HL-60 (cell line): ENCODE measurements at regions not wholly inside any gene's neighbourhood (a gene's known extent, or its start where the extent isn't known, plus 50 kb on each side); places are given as distances from the start of the nearest gene placed in this dataset.

Source experiments
- DNase-seq, 2 experiments: peaks; one replicate each; pipeline ENCODE4 v3.0.0-alpha.2; 2010 to 2020; ENCODE audit warnings: low read depth in 1 of 2, low spot score in 1 of 2
- H3K27ac ChIP-seq: fragments of 250-450 bp; sonication (Bioruptor Pico); replicated peaks from 2 replicates; pipeline ENCODE4 v1.5.1; 2020; ENCODE audit warnings: mild to moderate bottlenecking, moderate library complexity
- H3K27me3 ChIP-seq: fragments of 250-450 bp; sonication (Bioruptor Pico); 2 replicates; pipeline ENCODE4 v1.5.1; 2021; ENCODE audit warnings: mild to moderate bottlenecking, moderate library complexity; ENCODE audit not compliant: insufficient read depth, poor library complexity, severe bottlenecking
- H3K4me3 ChIP-seq: replicated peaks from 2 replicates; pipeline ENCODE4 v1.5.1; 2011; ENCODE audit warnings: mild to moderate bottlenecking, control low read depth, low read length; ENCODE audit not compliant: insufficient read depth
- CTCF ChIP-seq: IDR thresholded peaks from one replicate; pipeline ENCODE4 v1.5.1; 2011; ENCODE audit warnings: low read length, control low read depth, inconsistent platforms; ENCODE audit not compliant: insufficient read depth
- GABPA ChIP-seq: IDR thresholded peaks from 2 replicates; pipeline ENCODE4 v1.6.1; 2012; ENCODE audit warnings: low read depth
- POLR2AphosphoS5 ChIP-seq: IDR thresholded peaks from 2 replicates; pipeline ENCODE4 v1.6.1; 2012; ENCODE audit warnings: low read depth
- SPI1 ChIP-seq: IDR thresholded peaks from 2 replicates; pipeline ENCODE4 v1.6.1; 2012; ENCODE audit warnings: low read depth, mild to moderate bottlenecking, borderline replicate concordance
- TF ChIP-seq, protein P1 (sequence below): IDR thresholded peaks from 2 replicates; pipeline ENCODE4 v1.6.1; 2012; ENCODE audit warnings: low read depth; ENCODE audit not compliant: insufficient replicate concordance

GRCh38 chr9:136604823-136605525 lies 57.7 kb upstream of the EGFL7 start:
- no peak for DNase-seq
- no peaks in the 10 kb centered on the region for H3K27me3 ChIP-seq
- H3K4me3 ChIP-seq, result no peak overlapping the region
- no peak overlapping the region for H3K27ac ChIP-seq
- TF ChIP-seq CTCF, result no peak
- no peak for TF ChIP-seq GABPA
- no peak for TF ChIP-seq POLR2AphosphoS5
- TF ChIP-seq SPI1, result no peak
- TF ChIP-seq, protein P1, sequence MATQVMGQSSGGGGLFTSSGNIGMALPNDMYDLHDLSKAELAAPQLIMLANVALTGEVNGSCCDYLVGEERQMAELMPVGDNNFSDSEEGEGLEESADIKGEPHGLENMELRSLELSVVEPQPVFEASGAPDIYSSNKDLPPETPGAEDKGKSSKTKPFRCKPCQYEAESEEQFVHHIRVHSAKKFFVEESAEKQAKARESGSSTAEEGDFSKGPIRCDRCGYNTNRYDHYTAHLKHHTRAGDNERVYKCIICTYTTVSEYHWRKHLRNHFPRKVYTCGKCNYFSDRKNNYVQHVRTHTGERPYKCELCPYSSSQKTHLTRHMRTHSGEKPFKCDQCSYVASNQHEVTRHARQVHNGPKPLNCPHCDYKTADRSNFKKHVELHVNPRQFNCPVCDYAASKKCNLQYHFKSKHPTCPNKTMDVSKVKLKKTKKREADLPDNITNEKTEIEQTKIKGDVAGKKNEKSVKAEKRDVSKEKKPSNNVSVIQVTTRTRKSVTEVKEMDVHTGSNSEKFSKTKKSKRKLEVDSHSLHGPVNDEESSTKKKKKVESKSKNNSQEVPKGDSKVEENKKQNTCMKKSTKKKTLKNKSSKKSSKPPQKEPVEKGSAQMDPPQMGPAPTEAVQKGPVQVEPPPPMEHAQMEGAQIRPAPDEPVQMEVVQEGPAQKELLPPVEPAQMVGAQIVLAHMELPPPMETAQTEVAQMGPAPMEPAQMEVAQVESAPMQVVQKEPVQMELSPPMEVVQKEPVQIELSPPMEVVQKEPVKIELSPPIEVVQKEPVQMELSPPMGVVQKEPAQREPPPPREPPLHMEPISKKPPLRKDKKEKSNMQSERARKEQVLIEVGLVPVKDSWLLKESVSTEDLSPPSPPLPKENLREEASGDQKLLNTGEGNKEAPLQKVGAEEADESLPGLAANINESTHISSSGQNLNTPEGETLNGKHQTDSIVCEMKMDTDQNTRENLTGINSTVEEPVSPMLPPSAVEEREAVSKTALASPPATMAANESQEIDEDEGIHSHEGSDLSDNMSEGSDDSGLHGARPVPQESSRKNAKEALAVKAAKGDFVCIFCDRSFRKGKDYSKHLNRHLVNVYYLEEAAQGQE, result no peak

- Histone ChIP-seq H3K4me3 (no peak overlapping the region), H3K27me3 (no peaks in the 10 kb centered on the region), H3K27ac (no peak overlapping the region)
- no peak for DNase-seq
- TF ChIP-seq, protein P1, result no peak
- TF ChIP-seq GABPA (no peak), SPI1 (no peak), CTCF (no peak), POLR2AphosphoS5 (no peak)
Observed at GRCh38 chr9:136603901-136604814, 58.3 kb upstream of the NOTCH1 start.

DNA sequence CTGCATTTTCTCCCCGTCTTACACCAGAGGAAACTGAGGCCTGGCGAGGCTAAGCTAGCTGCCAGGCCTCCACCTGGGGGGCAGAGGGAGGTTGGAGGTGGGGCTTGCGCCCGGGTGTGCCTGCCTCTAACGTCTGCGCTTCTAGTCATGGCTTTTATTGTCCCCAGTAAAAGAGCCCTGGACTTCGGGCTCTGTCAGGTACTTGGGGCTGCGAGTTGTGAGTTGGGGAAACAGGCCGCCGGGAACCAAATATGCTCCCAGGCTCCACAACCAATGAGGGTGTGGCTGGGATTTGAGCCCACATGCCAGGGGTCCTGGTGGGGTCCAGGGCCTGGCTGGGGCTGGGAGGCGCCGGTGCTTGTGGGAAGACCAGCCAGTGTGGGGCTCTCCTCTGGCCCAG lies 57.4 kb upstream of the NOTCH1 start:
- no peaks in the 10 kb centered on the region for H3K27me3 ChIP-seq
- TF ChIP-seq, protein P1, result no peak
- TF ChIP-seq POLR2AphosphoS5 (no peak), CTCF (no peak), GABPA (no peak), SPI1 (no peak)
- H3K4me3 ChIP-seq, result no peak overlapping the region
- DNase-seq, result no peak
- no peak overlapping the region for H3K27ac ChIP-seq
